ENCODE measurements at regions not wholly inside any gene's neighbourhood (a gene's known extent, or its start where the extent isn't known, plus 50 kb on each side); places are given as distances from the start of the nearest gene placed in this dataset.

GRCh38 chr1:83033682-83034081 is 965.2 kb downstream of the TTLL7 start:
- Histone ChIP-seq H3K27me3 (no peaks in the 10 kb centered on the region), H3K27ac (no peak overlapping the region), H3K36me3 (no peaks in the 10 kb centered on the region), H3K9me3 (no peaks in the 10 kb centered on the region), H3K4me3 (no peak overlapping the region), H3K4me1 (no peaks in the 10 kb centered on the region)
- DNase-seq: no peak
- TF ChIP-seq POLR2A (IDR thresholded peaks at IDR 0.05) (no peak), CTCF (IDR thresholded peaks at IDR 0.05) (no peak)
- intact Hi-C loops (cut with DNase I): no loop called here

- Histone ChIP-seq H3K27ac (no peak overlapping the region), H3K27me3 (no peaks in the 10 kb centered on the region), H3K4me3 (no peak overlapping the region), H3K4me1 (no peaks in the 10 kb centered on the region), H3K36me3 (no peaks in the 10 kb centered on the region), H3K9me3 (no peaks in the 10 kb centered on the region)
- TF ChIP-seq POLR2A (IDR thresholded peaks at IDR 0.05) (no peak), CTCF (IDR thresholded peaks at IDR 0.05) (no peak)
- intact Hi-C loops (cut with DNase I): no loop called here
- DNase-seq: no peak
These were observed 969.0 kb downstream of the TTLL7 start for GRCh38 chr1:83029916-83030315.

- 86 to 98% methylated on average over 3 of the region's 3 CpGs for WGBS, 2 donors
- intact Hi-C loops (cut with DNase I): no loop called here
- H3K4me1 ChIP-seq: peaks cover 0 to 4% (median 0%) of the 10 kb centered on the region in 3 donors
- no peaks in the 10 kb centered on the region for H3K9me3 ChIP-seq
- H3K4me3 ChIP-seq: no peak overlapping the region
- TF ChIP-seq CTCF (IDR thresholded peaks at IDR 0.05): no peak
- no peak for TF ChIP-seq POLR2A (IDR thresholded peaks at IDR 0.05)
- no peak overlapping the region for H3K27ac ChIP-seq
- H3K27me3 ChIP-seq: no peaks in the 10 kb centered on the region
- no peak for DNase-seq
- no peaks in the 10 kb centered on the region for H3K36me3 ChIP-seq
These were observed 969.9 kb downstream of the TTLL7 start for GRCh38 chr1:83029050-83029449.

- H3K9me3 ChIP-seq: no peaks in the 10 kb centered on the region
- no peaks in the 10 kb centered on the region for H3K27me3 ChIP-seq
- no peak overlapping the region for H3K4me3 ChIP-seq
- intact Hi-C loops (cut with DNase I): no loop called here
- no peak for DNase-seq
- peaks cover 0 to 4% (median 0%) of the 10 kb centered on the region in 3 donors for H3K4me1 ChIP-seq
- no peak overlapping the region for H3K27ac ChIP-seq
- no peak for TF ChIP-seq POLR2A (IDR thresholded peaks at IDR 0.05)
- no peak for TF ChIP-seq CTCF (IDR thresholded peaks at IDR 0.05)
- H3K36me3 ChIP-seq: no peaks in the 10 kb centered on the region
These were observed 970.5 kb downstream of the TTLL7 start for GRCh38 chr1:83028467-83028866.

- TF ChIP-seq POLR2A (IDR thresholded peaks at IDR 0.05) (no peak), CTCF (IDR thresholded peaks at IDR 0.05) (no peak)
- intact Hi-C loops (cut with DNase I): no loop called here
- Histone ChIP-seq H3K27ac (no peak overlapping the region), H3K36me3 (no peaks in the 10 kb centered on the region), H3K4me3 (no peak overlapping the region), H3K27me3 (no peaks in the 10 kb centered on the region), H3K4me1 (peaks cover 0 to 4% (median 0%) of the 10 kb centered on the region in 3 donors), H3K9me3 (no peaks in the 10 kb centered on the region)
- WGBS, 2 donors: 96 to 100% methylated on average over 1 of the region's 1 CpG
- no peak for DNase-seq
These were observed 971.4 kb downstream of the TTLL7 start for GRCh38 chr1:83027511-83027910.
